Prostate gland (tissue), 2 donors: ENCODE measurements at regions not wholly inside any gene's neighbourhood (a gene's known extent, or its start where the extent isn't known, plus 50 kb on each side); places are given as distances from the start of the nearest gene placed in this dataset.

Source experiments
- DNase-seq: peaks from one replicate; pipeline ENCODE4 v3.0.0-alpha.2; 2019; ENCODE audit warnings: low spot score
- H3K27ac ChIP-seq, 2 donors: fragments of 200-600 bp; sonication (generic); 2 replicates each; pipeline ENCODE4 v1.5.1; 2017 to 2019
- H3K27me3 ChIP-seq: fragments of 200-600 bp; sonication (generic); replicated peaks from 2 replicates; pipeline ENCODE4 v1.5.1; 2019; ENCODE audit not compliant: insufficient read depth
- H3K36me3 ChIP-seq, 2 donors: fragments of 200-600 bp; sonication (generic); 1 replicate in 1 of 2; 2 replicates in 1 of 2; pipeline versions ENCODE4 v1.5.1 to v1.8.1; 2017 to 2019
- H3K4me1 ChIP-seq: fragments of 200-600 bp; sonication (generic); replicated peaks from 2 replicates; pipeline ENCODE4 v1.5.1; 2019
- H3K4me3 ChIP-seq, 2 donors: fragments of 200-600 bp; sonication (generic); 2 replicates each; pipeline ENCODE4 v1.5.1; 2017 to 2019
- H3K9me3 ChIP-seq: fragments of 200-600 bp; sonication (generic); 2 replicates; pipeline ENCODE4 v1.5.1; 2017
- CTCF ChIP-seq, 4 experiments: fragments of 200-600 bp in 2 of 4; fragments of 450-650 bp in 2 of 4; sonication (generic) in 2 of 4; IDR thresholded peaks; 1 replicate in 3 of 4; 2 replicates in 1 of 4; pipeline ENCODE4 v1.5.1; 2016 to 2019; ENCODE audit warnings: antibody characterized with exemption in 4 of 4, mild to moderate bottlenecking in 2 of 4, moderate library complexity in 2 of 4
- POLR2A ChIP-seq: fragments of 450-650 bp; IDR thresholded peaks from one replicate; pipeline ENCODE4 v1.6.1; 2016; ENCODE audit warnings: antibody characterized with exemption, mild to moderate bottlenecking
- POLR2AphosphoS5 ChIP-seq: sonication (generic); formaldehyde crosslinking; IDR thresholded peaks from one replicate; pipeline ENCODE4 v1.6.1; 2017; ENCODE audit warnings: antibody characterized with exemption
- WGBS: methylation state at CpG from one replicate; pipeline ENCODE4 v1.1.5; 2018; 5-methylcytosine and 5-hydroxymethylcytosine counted together
- intact Hi-C: fragments of 100-400 bp; cut with DNase I; formaldehyde crosslinking; loops from one replicate; pipeline ENCODE4 v1.14.2; 2022

GRCh38 chr10:33781606-33782395 is 447.3 kb upstream of the NRP1 start:
- Histone ChIP-seq H3K27me3 (no peaks in the 10 kb centered on the region), H3K36me3 (no peaks in the 10 kb centered on the region), H3K4me1 (no peaks in the 10 kb centered on the region), H3K9me3 (no peaks in the 10 kb centered on the region), H3K4me3 (no peak overlapping the region), H3K27ac (no peak overlapping the region)
- WGBS = 86% methylated on average over 7 of the region's 7 CpGs
- intact Hi-C loops = no loop called here
- DNase-seq = no peak
- TF ChIP-seq POLR2AphosphoS5 (no peak), CTCF (IDR thresholded peaks at IDR 0.05) (no peak), POLR2A (no peak)

GRCh38 chr10:33780961-33781360 is 446.5 kb upstream of the NRP1 start:
- TF ChIP-seq POLR2A = no peak
- no peak for TF ChIP-seq CTCF (IDR thresholded peaks at IDR 0.05)
- Histone ChIP-seq H3K4me3 (no peak overlapping the region), H3K36me3 (no peaks in the 10 kb centered on the region), H3K27ac (no peak overlapping the region), H3K4me1 (no peaks in the 10 kb centered on the region), H3K9me3 (no peaks in the 10 kb centered on the region), H3K27me3 (no peaks in the 10 kb centered on the region)
- 95% methylated on average over 9 of the region's 9 CpGs for WGBS
- intact Hi-C loops = no loop called here
- no peak for DNase-seq

GRCh38 chr10:33777223-33777622 is 442.8 kb upstream of the NRP1 start:
- Histone ChIP-seq H3K27me3 (no peaks in the 10 kb centered on the region), H3K9me3 (no peaks in the 10 kb centered on the region), H3K4me1 (no peaks in the 10 kb centered on the region), H3K4me3 (no peak overlapping the region), H3K36me3 (no peaks in the 10 kb centered on the region), H3K27ac (no peak overlapping the region)
- no peak for DNase-seq
- intact Hi-C loops = no loop called here
- no peak for TF ChIP-seq POLR2AphosphoS5
- TF ChIP-seq POLR2A = no peak
- TF ChIP-seq CTCF (IDR thresholded peaks at IDR 0.05) = no peak
- WGBS = 94% methylated on average over 10 of the region's 10 CpGs

GRCh38 chr10:33776419-33777070 is 442.1 kb upstream of the NRP1 start:
- H3K9me3 ChIP-seq = no peaks in the 10 kb centered on the region
- TF ChIP-seq POLR2A (no peak), POLR2AphosphoS5 (no peak), CTCF (IDR thresholded peaks at IDR 0.05) (no peak)
- H3K4me3 ChIP-seq = no peak overlapping the region
- H3K36me3 ChIP-seq = no peaks in the 10 kb centered on the region
- WGBS = 98% methylated on average over 2 of the region's 2 CpGs
- intact Hi-C loops = no loop called here
- DNase-seq = no peak
- no peaks in the 10 kb centered on the region for H3K4me1 ChIP-seq
- no peaks in the 10 kb centered on the region for H3K27me3 ChIP-seq
- no peak overlapping the region for H3K27ac ChIP-seq

GRCh38 chr10:33774857-33775256 is 440.4 kb upstream of the NRP1 start:
- H3K9me3 ChIP-seq = no peaks in the 10 kb centered on the region
- H3K27ac ChIP-seq = no peak overlapping the region
- no peak for TF ChIP-seq POLR2AphosphoS5
- no peak for TF ChIP-seq CTCF (IDR thresholded peaks at IDR 0.05)
- no peak for TF ChIP-seq POLR2A
- 74% methylated on average over 4 of the region's 4 CpGs for WGBS
- H3K4me3 ChIP-seq = no peak overlapping the region
- no peaks in the 10 kb centered on the region for H3K4me1 ChIP-seq
- no peaks in the 10 kb centered on the region for H3K27me3 ChIP-seq
- intact Hi-C loops = no loop called here
- no peak for DNase-seq
- no peaks in the 10 kb centered on the region for H3K36me3 ChIP-seq
